Mesendoderm (in vitro differentiated cells): ENCODE measurements at regions not wholly inside any gene's neighbourhood (a gene's known extent, or its start where the extent isn't known, plus 50 kb on each side); places are given as distances from the start of the nearest gene placed in this dataset.

Source experiments
- DNase-seq: peaks from one replicate; pipeline ENCODE4 v3.0.0; 2013
- H2AK5ac ChIP-seq: 2 replicates; pipeline ENCODE4 v1.6.1; 2013; ENCODE audit warnings: low read length, inconsistent platforms
- H2BK120ac ChIP-seq: 2 replicates; pipeline ENCODE4 v1.6.1; 2013; ENCODE audit warnings: low read depth, mild to moderate bottlenecking, low read length, moderate library complexity, mixed read lengths
- H2BK15ac ChIP-seq: replicated peaks from 2 replicates; pipeline ENCODE4 v1.6.1; 2013; ENCODE audit warnings: low read depth, mild to moderate bottlenecking, moderate library complexity
- H2BK5ac ChIP-seq: 2 replicates; pipeline ENCODE4 v1.6.1; 2013; ENCODE audit warnings: low read length, inconsistent platforms
- H3K18ac ChIP-seq: 2 replicates; pipeline ENCODE4 v1.6.1; 2013; ENCODE audit warnings: mild to moderate bottlenecking, low read length, mixed read lengths
- H3K23ac ChIP-seq: one replicate; pipeline ENCODE4 v1.6.1; 2013; ENCODE audit warnings: low read length
- H3K27ac ChIP-seq: 2 replicates; pipeline ENCODE4 v1.5.1; 2013; ENCODE audit warnings: low read depth, mild to moderate bottlenecking, inconsistent platforms, low read length, moderate library complexity
- H3K27me3 ChIP-seq: 2 replicates; pipeline ENCODE4 v1.6.1; 2013; ENCODE audit warnings: low read length, control low read depth, mild to moderate bottlenecking, inconsistent platforms; ENCODE audit not compliant: insufficient read depth, poor library complexity
- H3K36me3 ChIP-seq: 2 replicates; pipeline ENCODE4 v1.6.1; 2013; ENCODE audit warnings: low read length, inconsistent platforms; ENCODE audit not compliant: control insufficient read depth, insufficient read depth
- H3K4ac ChIP-seq: one replicate; pipeline ENCODE4 v1.6.1; 2013; ENCODE audit warnings: low read depth, mild to moderate bottlenecking, low read length, moderate library complexity
- H3K4me1 ChIP-seq: 2 replicates; pipeline ENCODE4 v1.6.1; 2013; ENCODE audit warnings: low read depth, low read length, inconsistent platforms; ENCODE audit not compliant: control insufficient read depth
- H3K4me2 ChIP-seq: 2 replicates; pipeline ENCODE4 v1.6.1; 2013; ENCODE audit warnings: low read length
- H3K4me3 ChIP-seq: 2 replicates; pipeline ENCODE4 v1.5.1; 2013; ENCODE audit warnings: mild to moderate bottlenecking, low read length
- H3K56ac ChIP-seq: one replicate; pipeline ENCODE4 v1.6.1; 2013; ENCODE audit warnings: low read length
- H3K79me1 ChIP-seq: 2 replicates; pipeline ENCODE4 v1.6.1; 2013; ENCODE audit warnings: low read length, inconsistent platforms
- H3K79me2 ChIP-seq: 2 replicates; pipeline ENCODE4 v1.6.1; 2013; ENCODE audit warnings: mild to moderate bottlenecking, low read length; ENCODE audit not compliant: control insufficient read depth, insufficient read depth
- H3K9ac ChIP-seq: 2 replicates; pipeline ENCODE4 v1.6.1; 2013; ENCODE audit warnings: low read length, inconsistent platforms
- H4K5ac ChIP-seq: one replicate; pipeline ENCODE4 v1.6.1; 2013; ENCODE audit warnings: low read length
- H4K8ac ChIP-seq: one replicate; pipeline ENCODE4 v1.6.1; 2013; ENCODE audit warnings: low read depth, mild to moderate bottlenecking, control low read depth, low read length, moderate library complexity
- WGBS: extraction: QIAGEN DNeasy Blood & Tissue Kit; methylation state at CpG from one replicate; pipeline ENCODE4 v1.1.7; 2013; ENCODE audit warnings: low lambda C conversion rate, missing lambda C conversion rate; ENCODE audit not compliant: insufficient coverage; ENCODE audit errors: extremely low coverage; 5-methylcytosine and 5-hydroxymethylcytosine counted together

DNA sequence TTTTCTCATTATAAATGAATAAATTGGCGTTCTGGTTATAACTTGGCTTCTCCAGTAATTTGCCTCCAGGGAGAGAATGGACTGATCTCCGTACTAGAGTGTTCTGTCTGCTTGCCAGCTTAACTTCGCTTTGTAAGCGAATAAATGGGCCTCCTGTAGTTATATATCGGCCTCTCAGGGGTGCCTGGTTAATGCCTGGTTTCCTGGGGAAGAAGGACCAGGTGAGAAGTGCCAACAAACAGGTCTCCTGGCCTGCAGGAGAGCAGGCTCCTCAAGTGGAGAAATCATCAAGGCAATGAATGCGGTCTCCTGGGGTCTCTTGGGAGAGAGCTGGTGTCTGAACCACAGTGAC lies 107.4 kb upstream of the SERBP1 start:
- Histone ChIP-seq H3K36me3 (no peaks in the 10 kb centered on the region), H2BK15ac (no peak overlapping the region), H3K56ac (peak overlapping the region; percentile 32), H2BK5ac (no peak overlapping the region), H3K27ac (no peak overlapping the region), H3K23ac (no peak overlapping the region), H4K8ac (no peak overlapping the region), H3K27me3 (no peaks in the 10 kb centered on the region), H3K18ac (no peak overlapping the region), H3K4me3 (no peak overlapping the region), H3K4me2 (no peak overlapping the region), H3K9ac (no peak overlapping the region), H3K79me1 (no peaks in the 10 kb centered on the region), H3K4ac (no peak overlapping the region), H2AK5ac (no peak overlapping the region), H4K5ac (no peak overlapping the region), H2BK120ac (no peak overlapping the region), H3K79me2 (no peaks in the 10 kb centered on the region), H3K4me1 (no peaks in the 10 kb centered on the region)
- no peak for DNase-seq
- no CpG with 5 or more reads among the region's 6 CpGs for WGBS

DNA sequence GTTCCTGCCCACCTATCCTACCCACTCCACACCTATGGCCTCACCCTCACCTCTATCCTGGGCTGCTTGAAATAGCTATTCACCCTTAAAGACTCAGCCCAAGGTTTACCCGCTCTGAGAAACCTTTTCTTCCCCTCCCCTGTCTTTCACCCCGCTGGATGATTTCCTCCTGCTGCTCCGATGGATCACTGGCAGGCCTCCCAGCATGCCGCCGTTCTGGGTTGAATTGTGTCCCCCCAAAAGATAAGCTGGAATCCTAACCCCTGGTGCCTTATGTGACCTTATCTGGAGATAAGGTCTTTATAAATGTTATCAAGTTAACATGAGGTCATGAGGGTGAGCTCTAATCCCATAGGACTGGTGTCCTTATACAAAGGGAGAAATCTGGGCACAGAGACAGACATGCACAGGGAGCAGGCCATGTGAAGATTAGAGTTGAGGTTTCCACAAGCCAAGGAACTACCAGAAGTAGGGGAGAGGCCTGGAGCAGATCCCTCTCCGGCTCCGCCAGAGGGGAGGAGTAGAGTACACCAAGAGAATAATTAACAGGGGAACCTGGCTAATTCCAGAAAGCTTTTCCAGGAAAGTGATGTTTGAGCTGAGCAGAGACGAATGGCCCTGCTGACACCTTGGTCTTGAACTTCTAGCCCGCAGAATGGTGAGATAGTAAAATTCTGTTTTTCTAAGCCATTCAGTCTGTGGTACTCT lies 110.0 kb upstream of the SERBP1 start:
- Histone ChIP-seq H3K4me1 (no peaks in the 10 kb centered on the region), H3K56ac (peak overlapping the region; percentile 51), H4K8ac (no peak overlapping the region), H3K4me3 (no peak overlapping the region), H3K79me2 (no peaks in the 10 kb centered on the region), H2BK5ac (peak overlapping the region; percentile 71), H3K27me3 (no peaks in the 10 kb centered on the region), H4K5ac (no peak overlapping the region), H3K27ac (peak overlapping the region; percentile 46), H2AK5ac (no peak overlapping the region), H3K18ac (no peak overlapping the region), H3K36me3 (no peaks in the 10 kb centered on the region), H3K4me2 (no peak overlapping the region), H3K23ac (no peak overlapping the region), H3K4ac (no peak overlapping the region), H2BK15ac (no peak overlapping the region), H3K79me1 (no peaks in the 10 kb centered on the region), H3K9ac (no peak overlapping the region), H2BK120ac (no peak overlapping the region)
- WGBS: no CpG with 5 or more reads among the region's 9 CpGs
- DNase-seq: peak; percentile 71

DNA sequence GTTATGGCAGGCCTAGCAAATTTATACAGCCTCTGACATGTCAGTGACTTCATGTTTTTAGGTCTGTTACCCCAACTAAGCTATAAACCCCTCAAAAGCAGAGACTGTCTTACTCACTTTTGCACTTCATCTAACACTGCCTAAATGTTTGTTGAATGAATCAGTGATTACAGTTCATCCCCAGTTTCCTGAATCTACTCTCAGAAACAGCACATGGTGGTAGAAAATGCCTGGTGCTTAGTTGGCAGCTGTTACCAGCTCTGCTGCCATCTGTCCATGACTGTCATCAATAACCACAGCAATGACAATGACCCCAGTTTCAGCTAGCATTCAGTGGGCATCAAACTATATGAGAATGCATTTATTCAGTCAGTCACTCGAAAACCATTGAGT lies 110.5 kb upstream of the SERBP1 start:
- no peak overlapping the region for H3K23ac ChIP-seq
- no peak overlapping the region for H2BK5ac ChIP-seq
- H3K79me2 ChIP-seq: no peaks in the 10 kb centered on the region
- H3K9ac ChIP-seq: no peak overlapping the region
- no peaks in the 10 kb centered on the region for H3K4me1 ChIP-seq
- H4K8ac ChIP-seq: no peak overlapping the region
- no CpG with 5 or more reads among the region's 1 CpG for WGBS
- no peak overlapping the region for H4K5ac ChIP-seq
- H3K4me2 ChIP-seq: no peak overlapping the region
- no peaks in the 10 kb centered on the region for H3K36me3 ChIP-seq
- no peak overlapping the region for H2BK120ac ChIP-seq
- no peak overlapping the region for H3K18ac ChIP-seq
- H3K4me3 ChIP-seq: no peak overlapping the region
- DNase-seq: no peak
- H3K79me1 ChIP-seq: no peaks in the 10 kb centered on the region
- no peak overlapping the region for H2BK15ac ChIP-seq
- H3K27me3 ChIP-seq: no peaks in the 10 kb centered on the region
- peak overlapping the region; percentile 56 for H3K56ac ChIP-seq
- peak overlapping the region; percentile 18 for H2AK5ac ChIP-seq
- no peak overlapping the region for H3K4ac ChIP-seq
- no peak overlapping the region for H3K27ac ChIP-seq

DNA sequence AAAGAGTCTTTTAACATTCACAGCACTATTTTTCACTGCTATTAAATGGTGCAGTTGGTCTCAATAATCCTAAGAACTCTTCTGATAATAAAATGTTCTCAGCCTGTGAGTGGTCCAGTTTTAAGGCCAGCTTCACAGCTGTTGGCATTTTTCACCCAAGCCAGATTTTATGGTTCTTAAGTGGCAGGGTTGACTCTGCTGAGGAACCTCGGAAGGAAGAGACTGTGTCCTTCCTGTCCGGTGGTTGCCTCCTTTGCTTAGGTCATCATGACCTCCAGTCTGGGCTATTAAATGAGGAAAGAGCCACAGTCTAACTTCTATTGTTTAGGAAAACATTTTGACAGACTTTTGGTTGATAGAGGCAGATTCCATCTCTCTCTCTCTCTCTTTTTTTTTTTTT lies 112.5 kb upstream of the SERBP1 start:
- Histone ChIP-seq H2BK5ac (no peak overlapping the region), H3K56ac (no peak overlapping the region), H3K79me2 (no peaks in the 10 kb centered on the region), H2BK120ac (no peak overlapping the region), H3K36me3 (no peaks in the 10 kb centered on the region), H3K4ac (no peak overlapping the region), H3K79me1 (no peaks in the 10 kb centered on the region), H4K5ac (no peak overlapping the region), H3K4me2 (no peak overlapping the region), H3K4me3 (no peak overlapping the region), H3K23ac (no peak overlapping the region), H3K4me1 (no peaks in the 10 kb centered on the region), H2BK15ac (no peak overlapping the region), H4K8ac (no peak overlapping the region), H3K9ac (no peak overlapping the region), H3K27me3 (no peaks in the 10 kb centered on the region), H2AK5ac (no peak overlapping the region), H3K27ac (no peak overlapping the region), H3K18ac (no peak overlapping the region)
- no peak for DNase-seq
- WGBS: no CpG with 5 or more reads among the region's 2 CpGs

DNA sequence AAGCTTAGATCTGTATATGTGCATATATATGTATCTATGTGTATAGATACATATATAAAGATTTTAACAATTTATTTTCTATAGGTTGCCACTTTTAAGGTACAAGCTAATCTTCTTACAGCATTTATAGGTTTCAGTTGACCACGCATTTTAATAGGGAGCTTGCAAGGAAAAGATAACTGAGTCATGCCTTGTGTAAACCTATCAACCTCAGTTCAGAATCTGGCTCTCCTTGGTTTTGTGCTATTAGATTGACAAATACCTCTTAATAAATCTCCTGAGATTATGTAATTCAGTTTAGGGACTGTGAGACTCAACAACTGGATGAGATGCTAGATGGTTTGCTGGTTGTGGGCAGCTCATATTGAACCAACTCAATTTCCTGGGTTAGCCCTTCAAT lies 114.7 kb upstream of the SERBP1 start:
- H3K27ac ChIP-seq: no peak overlapping the region
- no peak overlapping the region for H2AK5ac ChIP-seq
- no peak overlapping the region for H2BK15ac ChIP-seq
- H3K9ac ChIP-seq: no peak overlapping the region
- H3K79me1 ChIP-seq: no peaks in the 10 kb centered on the region
- no peak overlapping the region for H2BK120ac ChIP-seq
- H3K79me2 ChIP-seq: no peaks in the 10 kb centered on the region
- H3K56ac ChIP-seq: no peak overlapping the region
- H3K4ac ChIP-seq: no peak overlapping the region
- no peak overlapping the region for H3K23ac ChIP-seq
- no CpG with 5 or more reads among the region's 1 CpG for WGBS
- no peaks in the 10 kb centered on the region for H3K4me1 ChIP-seq
- no peaks in the 10 kb centered on the region for H3K36me3 ChIP-seq
- H3K4me3 ChIP-seq: no peak overlapping the region
- no peak overlapping the region for H4K8ac ChIP-seq
- no peak overlapping the region for H3K18ac ChIP-seq
- no peak overlapping the region for H4K5ac ChIP-seq
- no peaks in the 10 kb centered on the region for H3K27me3 ChIP-seq
- H3K4me2 ChIP-seq: no peak overlapping the region
- H2BK5ac ChIP-seq: no peak overlapping the region
- DNase-seq: no peak

DNA sequence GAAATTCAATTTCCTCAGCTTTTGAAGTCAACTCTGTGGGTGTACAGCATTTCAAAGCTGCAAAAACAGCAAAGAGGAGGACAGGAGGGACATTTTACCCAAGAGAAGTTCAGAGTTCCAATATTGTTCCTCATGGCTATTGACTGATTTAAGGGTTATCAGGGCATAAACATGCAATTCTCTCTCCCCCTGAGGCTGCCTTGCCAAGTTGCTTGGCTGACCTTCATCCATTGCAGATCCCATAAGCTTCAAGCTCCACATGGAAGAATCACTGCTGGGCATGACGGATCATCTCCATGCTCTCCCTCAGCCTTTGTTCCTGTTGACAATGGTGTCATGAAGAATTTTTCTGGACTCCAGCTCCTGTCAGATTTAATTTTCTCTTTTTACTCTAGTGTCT lies 115.2 kb upstream of the SERBP1 start:
- Histone ChIP-seq H3K27ac (no peak overlapping the region), H3K4me2 (no peak overlapping the region), H2BK120ac (no peak overlapping the region), H2BK5ac (no peak overlapping the region), H3K18ac (no peak overlapping the region), H3K36me3 (no peaks in the 10 kb centered on the region), H3K4me1 (no peaks in the 10 kb centered on the region), H3K9ac (no peak overlapping the region), H3K23ac (no peak overlapping the region), H4K8ac (no peak overlapping the region), H2AK5ac (no peak overlapping the region), H3K79me1 (no peaks in the 10 kb centered on the region), H2BK15ac (no peak overlapping the region), H3K4ac (no peak overlapping the region), H3K56ac (no peak overlapping the region), H4K5ac (no peak overlapping the region), H3K27me3 (no peaks in the 10 kb centered on the region), H3K79me2 (no peaks in the 10 kb centered on the region), H3K4me3 (no peak overlapping the region)
- WGBS: no CpG with 5 or more reads among the region's 1 CpG
- DNase-seq: no peak
